ENCODE measurements at regions not wholly inside any gene's neighbourhood (a gene's known extent, or its start where the extent isn't known, plus 50 kb on each side); places are given as distances from the start of the nearest gene placed in this dataset.
"Not testable (repeated sequence)": the region's sequence is repeated elsewhere in the genome, so short reads cannot be mapped to it uniquely, and the experiment has no call there.

DNA sequence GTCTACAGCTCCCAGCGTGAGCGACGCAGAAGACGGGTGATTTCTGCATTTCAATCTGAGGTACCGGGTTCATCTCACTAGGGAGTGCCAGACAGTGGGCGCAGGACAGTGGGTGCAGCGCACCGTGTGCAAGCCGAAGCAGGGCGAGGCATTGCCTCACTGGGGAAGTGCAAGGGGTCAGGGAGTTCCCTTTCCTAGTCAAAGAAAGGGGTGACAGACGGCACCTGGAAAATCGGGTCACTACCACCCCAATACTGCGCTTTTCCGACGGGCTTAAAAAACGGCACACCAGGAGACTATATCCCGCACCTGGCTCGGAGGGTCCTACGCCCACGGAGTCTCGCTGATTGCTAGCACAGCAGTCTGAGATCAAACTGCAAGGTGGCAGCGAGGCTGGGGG, 95.6 kb downstream of the GPX5 start:
- DNase-seq, result not testable (repeated sequence)

DNA sequence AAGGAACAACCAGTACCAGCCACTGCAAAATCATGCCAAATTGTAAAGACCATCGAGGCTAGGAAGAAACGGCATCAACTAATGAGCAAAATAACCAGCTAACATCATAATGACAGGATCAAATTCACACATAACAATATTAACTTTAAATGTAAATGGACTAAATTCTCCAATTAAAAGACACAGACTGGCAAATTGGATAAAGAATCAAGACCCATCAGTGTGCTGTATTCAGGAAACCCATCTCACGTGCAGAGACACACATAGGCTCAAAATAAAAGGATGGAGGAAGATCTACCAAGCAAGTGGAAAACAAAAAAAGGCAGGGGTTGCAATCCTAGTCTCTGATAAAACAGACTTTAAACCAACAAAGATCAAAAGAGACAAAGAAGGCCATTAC, 97.6 kb downstream of the GPX5 start:
- DNase-seq, result not testable (repeated sequence)

DNA sequence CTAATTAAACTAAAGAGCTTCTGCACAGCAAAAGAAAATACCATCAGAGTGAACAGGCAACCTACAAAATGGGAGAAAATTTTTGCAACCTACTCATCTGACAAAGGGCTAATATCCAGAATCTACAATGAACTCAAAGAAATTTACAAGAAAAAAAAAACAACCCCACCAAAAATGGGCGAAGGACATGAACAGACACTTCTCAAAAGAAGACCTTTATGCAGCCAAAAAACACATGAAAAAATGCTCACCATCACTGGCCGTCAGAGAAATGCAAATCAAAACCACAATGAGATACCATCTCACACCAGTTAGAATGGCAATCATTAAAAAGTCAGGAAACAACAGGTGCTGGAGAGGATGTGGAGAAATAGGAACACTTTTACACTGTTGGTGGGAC, 100.7 kb downstream of the GPX5 start:
- not testable (repeated sequence) for DNase-seq

DNA sequence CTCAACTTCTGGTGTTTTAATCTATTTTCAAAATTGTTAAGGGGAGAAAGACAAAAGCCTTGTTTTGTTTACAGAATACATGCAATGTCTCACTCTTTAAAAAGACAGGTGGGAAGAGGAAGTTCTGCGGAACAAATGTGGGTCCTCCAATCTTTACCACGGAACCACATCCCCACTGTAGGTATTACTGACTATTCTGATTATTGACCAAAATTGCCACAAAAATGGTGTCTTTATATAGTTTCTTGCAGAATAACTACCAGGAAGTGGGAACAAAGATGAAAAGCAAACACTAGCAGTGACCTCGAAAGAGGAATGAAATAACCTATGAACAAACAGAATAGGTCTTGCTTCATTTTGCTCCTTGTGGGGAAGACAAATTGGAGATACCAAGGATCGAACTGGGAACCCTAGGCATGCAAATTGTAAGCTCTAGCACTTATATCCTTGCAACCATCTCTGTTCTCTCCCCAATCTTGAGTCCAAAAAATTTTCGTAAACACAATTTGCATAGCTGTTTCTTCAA, 106.7 kb downstream of the GPX5 start:
- DNase-seq, result no peak

DNA sequence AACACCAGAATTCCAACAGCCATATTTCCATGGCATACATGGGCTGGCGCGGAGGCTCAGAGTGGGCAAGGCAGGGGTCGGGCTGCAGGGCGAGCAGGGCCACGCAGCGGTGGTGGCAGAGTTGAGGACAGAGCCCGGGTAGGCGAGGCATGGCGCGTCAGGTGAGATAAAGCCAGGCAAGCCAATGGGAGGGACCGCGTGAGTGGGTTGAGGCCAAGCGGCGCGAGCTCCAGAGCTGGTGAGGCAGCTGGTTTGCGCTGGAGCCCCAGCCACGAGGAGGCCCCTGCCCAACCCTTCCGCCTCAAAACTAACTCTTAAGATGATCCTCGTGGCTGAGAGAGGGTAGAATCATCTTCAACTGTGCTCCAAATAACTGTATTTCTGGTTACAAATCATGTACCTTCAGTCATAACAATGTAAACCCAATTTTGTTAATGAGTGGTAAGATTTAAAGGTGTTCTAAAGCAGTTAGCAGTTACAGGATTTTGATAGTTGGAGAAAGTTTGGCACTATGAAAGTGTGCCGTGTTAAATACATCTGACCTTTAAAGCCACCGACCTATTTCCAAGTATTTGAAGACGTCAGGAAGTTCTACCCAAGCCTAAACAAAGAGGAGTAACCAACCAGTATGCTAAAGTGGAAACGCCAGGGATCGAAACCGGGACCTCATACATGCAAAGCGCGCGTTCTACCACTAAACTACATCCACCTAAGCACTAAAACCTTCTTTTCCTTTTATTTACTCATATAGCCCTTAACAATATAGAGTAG, 107.9 kb downstream of the GPX5 start:
- peak in 1 of 56 donors; percentile 0 for DNase-seq

DNA sequence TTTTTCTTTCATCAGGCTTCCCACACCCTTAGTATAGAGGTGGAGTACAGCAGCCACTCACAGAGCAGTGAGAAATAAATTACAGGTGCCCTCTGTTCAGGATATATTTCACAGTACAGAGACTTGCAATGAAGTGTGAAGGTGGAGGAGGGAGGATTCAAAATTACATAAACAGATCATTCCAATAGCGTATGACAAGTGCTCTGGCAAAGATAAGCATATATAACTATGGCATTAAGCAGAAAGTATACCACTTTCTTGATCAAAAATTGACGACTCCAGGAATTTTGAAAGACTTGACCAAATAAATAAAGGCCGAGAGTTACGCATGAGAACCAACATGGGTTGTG, 108.7 kb downstream of the GPX5 start:
- no peak for DNase-seq

DNA sequence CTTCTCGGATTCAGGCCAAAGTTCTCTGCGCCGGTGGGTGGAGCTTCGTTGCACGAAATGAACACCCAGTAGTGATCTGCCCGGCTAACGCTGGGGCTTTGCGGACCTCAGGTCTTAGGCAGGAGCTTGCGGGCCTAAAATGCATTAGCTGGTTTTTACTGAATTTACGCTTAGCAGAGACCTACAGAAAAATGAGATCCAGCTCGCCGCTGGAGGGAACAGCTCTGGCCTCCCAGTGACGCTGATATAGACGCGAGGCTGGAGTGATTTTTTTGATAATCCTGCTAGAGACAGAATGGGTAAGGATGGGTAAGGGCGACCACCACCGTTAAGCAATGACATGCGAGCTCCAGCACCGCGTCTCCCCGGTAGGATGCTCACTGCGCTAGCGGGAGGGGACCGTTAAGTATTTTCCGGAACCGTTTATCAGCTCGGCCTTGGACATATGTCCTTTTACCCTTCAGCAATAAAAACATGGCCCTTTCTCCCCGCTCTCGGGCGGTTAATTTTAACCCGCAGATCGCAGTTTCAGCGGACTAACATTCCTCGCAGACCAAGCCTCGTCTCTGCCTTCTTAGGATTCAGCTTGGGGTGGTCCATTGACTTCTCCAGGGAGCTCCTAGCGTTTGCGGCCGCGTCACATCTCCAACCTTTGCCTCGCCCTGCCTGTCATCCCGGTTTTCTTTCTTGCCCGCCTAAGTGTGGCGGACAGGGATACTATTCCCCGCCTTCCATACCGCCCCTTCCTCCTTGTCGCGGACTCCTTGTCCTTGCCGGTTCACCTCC, 109.3 kb downstream of the GPX5 start:
- DNase-seq, result peak in 26 of 56 donors; percentile 3 to 59 (median 22)

DNA sequence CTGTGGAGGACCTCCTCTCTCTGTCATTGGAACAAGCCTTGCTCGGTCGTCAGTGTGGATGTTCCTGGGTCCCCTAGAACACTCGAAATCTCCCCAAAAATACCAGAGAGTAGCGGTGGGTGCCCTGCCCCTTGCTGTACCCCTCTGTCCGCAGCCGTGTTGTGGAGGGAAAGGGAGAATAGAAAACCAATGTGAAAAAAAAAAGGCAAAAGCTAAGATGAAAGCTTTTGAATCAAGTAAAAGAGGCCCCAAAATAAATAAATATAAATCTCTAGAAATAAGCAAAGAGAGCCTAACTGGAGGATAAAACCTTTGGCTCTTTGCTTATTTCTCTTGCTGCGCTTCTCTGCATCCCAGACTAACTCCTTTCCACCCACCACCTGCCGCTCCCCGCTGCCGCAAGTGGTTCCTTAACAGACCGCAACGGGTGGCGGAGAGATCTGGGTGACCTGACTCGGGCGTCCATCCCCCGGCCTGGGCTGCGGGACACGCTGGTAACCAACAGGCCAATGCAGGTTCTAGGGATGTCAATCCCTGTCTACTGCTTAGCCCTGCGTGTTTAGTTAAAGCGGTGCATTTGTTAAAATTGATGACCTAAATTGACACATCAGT, 110.0 kb downstream of the GPX5 start:
- DNase-seq, result peak in 6 of 56 donors; percentile 2 to 19 (median 10)

DNA sequence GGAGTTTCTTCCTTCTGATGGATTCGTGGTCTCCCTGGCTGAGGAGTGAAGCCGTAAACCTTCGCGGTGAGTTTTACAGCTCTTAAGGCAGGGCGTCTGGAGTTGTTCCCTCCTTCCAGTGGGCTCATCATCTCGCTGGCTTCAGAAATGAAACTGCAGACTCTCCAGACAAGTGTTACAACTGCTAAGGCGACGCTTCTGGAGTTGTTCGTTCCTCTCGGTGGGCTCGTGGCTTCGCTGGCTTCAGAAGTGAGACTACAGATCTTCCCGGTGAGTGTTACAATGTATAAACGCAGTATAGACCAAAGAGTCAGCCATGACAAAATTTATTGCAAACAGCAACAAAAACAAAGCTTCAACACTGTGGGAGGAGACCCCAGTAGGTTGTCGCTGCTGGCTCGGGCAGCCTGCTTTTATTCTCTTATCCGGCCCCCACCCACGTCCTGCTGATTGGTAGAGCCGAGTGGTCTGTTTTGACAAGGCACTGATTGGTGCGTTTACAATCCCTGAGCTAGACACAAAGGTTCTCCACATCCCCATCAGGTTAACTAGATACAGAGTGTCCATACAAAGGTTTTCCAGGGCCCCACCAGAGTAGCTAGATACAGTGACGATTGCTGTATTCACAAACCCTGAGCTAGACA, 113.2 kb downstream of the GPX5 start:
- DNase-seq, result no peak

DNA sequence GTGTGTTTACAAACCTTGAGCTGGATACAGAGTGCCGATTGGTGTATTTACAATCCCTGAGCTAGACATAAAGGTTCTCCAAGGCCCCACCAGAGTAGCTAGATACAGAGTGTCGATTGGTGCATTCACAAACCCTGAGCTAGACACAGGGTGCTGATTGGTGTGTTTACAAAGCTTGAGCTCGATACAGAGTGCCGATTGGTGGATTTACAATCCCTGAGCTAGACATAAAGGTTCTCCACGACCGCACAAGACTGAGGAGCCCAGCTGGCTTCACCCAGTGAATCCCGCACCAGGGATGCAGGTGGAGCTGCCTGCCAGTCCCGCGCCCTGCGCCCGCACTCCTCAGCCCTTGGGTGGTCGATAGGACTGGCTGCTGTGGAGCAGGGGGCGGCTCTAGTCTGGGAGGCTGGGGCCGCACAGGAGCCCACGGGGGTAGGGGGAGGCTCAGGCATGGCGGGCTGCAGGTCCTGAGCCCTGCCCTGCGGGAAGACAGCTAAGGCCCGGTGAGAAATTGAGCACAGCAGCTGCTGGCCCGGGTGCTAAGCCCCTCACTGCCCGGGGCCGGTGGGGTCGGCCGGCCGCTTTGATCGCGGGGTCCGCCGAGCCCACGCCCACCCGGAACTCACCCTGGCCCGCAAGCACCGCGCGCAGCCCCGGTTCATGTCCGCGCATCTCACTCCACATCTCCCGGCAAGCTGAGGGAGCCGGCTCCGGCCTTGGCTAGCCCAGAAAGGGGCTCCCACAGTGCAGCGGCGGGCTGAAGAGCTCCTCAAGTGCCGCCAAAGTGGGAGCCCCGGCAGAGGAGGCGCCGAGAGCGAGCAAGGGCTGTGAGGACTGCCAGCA, 114.0 kb downstream of the GPX5 start:
- not testable (repeated sequence) for DNase-seq

DNA sequence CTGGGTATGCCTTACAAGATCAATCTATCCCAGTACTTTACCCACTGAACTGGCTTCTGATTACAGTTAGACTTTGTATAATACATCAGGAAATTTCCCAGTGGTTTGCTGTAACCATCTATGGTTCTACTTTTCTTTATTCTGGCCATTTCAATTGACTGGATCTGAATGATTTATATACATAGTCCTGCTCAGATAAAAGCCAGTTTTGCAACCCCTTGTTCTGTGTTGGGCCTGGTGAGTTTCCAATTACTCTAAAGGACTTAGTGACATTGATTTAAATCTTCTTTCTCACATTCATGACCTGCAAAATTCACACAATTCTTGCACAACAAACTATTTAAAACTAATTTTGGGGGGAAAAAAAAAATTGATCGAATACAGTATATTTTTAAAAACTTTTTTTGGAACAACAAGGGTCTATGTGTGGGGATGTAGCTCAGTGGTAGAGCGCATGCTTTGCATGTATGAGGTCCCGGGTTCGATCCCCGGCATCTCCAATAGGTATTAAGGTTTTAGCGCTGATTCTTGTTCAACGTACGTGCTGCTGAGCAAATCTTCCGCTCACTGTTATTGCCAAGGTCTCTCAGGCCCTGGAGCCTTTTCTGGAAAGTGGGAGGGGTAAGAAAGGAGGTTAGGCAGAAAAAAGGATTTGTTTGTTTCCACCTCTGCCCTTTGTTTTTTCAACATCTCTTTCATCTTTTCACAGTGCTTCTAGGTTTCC, 117.5 kb downstream of the GPX5 start:
- peak in 6 of 56 donors; percentile 1 to 38 (median 4) for DNase-seq

DNA sequence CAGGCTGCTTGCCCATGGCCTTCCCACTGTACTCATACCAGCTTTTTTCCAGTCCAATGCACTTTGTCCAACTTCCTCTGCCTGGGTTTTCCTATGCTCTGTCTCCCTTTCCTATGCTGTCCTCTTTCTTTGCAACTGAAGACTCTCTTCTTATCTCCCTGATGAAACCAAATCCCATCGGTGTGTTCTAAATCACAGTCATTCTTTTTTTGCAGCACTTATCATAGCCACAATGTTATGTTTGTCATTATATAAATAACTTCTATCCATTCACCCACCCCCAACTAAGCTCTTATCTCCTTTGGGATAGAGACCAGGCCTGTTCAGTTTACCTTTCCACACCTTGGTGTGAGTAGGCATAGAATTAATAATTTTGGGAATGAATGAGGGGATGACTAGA, 121.0 kb downstream of the GPX5 start:
- DNase-seq, result no peak

DNA sequence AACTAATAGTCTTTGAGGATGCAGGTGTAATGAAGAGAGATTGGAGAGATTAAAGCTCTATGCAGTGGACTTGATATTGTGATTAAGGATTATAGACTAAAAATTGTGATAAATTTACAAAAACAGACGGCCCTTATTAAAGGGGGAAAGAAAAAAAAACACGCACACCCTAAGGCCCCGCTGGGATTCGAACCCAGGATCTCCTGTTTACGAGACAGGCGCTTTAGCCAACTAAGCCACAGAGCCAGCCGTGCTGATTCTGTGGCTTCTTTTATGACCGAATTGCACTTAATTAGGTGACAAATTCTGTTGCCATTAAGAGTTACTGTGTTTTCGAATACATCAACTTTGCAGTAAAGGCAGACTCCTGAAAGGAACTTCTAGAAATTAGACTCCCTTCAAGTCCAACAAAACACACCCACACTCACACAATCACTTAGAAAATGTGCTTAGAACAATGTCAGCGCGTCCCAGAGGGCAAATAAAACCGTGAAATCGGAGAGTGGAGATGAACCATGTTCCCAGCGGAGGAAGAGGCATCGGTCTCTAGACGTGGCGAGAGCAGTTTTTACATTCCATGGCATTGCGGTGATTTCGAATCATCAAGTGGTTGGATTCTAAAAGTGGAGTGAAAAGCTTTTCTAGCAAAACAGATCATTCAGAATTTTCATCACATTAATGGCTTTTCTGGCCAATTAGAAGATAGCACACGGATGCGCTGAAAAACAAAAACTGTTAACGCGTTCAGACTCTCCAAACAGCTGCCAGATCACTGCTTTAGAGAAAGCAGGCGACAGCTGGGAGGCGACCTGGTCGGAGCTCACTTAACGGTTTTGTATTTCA, 122.6 kb downstream of the GPX5 start:
- DNase-seq, result peak in 34 of 56 donors; percentile 6 to 83 (median 32)

DNA sequence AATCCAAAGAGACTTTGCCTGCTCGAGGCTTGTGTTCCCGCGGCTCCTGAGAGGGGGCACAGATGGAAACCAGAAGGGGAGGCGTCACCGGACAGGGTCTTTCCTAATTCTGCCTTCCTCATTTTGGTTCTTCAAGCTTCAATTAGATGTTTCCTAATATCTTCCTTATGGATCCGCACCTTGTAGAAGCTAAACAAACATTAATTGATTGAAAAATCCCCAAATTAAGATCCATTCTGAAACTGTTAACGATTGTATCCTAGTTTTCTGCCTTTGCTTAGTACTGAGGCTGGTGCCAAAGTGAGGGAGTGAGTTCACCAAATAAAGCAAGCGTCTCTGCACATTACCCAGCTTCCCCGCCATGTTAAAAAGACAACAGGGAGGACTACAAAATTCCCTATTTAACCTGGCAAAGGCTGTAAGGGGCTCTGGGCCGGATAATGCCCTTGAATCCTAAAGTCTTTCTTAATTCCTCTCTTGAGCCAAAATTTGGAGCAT, 123.2 kb downstream of the GPX5 start:
- peak in 3 of 56 donors; percentile 2 to 13 (median 7) for DNase-seq

DNA sequence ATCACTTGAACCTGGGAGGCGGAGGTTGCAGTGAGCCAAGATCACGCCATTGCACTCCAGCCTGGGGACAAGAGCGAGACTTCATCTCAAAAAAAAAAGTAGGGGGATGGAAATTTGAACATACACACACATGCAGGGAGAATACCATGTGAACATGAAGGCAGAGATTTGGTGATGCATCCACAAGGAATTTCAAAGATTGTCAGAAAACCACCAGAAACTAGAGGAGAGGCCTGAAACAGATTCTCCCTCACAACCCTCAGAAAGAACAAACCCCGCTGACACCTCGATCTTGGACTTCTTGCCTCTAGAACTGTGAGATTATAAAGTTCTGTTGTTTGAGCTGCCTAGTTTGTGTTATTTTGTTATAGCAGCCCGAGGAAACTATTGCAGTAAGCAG, 125.5 kb downstream of the GPX5 start:
- no peak for DNase-seq

DNA sequence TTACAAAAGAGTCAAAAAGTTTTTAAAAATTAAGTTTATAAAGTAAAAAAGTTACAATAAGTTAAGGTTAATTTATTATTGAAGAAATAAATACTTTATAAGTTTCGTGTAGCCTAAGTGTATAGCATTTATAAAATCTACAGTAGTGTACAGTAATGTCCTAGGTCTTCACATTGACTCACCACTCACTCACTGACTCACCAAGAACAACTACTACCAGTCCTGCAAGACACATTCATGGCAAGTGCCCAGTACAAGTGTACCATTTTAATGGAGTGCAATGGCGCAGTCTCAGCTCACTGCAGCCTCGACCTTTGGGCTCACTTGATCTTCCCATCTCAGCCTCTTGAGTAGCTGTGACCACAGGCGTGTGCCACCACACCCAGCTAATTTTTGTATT, 128.2 kb downstream of the GPX5 start:
- no peak for DNase-seq

DNA sequence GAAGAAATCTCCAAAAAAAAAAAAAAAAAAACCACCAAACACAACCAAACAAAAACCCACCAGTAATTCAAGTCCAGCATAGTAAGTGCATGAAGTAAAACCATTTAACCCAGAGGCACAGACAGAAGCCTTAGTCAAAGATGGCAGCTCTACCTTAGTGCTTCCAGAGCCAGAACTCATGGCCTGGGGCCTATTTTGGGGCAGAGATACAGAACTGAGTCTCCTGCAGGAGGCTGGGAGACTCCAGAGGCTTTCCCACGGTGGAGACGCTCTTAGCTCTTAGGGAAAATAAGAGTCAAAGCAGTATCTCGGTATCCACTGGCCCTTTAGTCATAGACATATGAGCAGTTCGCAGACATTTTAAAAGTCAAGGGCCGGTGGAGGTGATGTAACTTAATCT, 129.5 kb downstream of the GPX5 start:
- DNase-seq, result no peak

DNA sequence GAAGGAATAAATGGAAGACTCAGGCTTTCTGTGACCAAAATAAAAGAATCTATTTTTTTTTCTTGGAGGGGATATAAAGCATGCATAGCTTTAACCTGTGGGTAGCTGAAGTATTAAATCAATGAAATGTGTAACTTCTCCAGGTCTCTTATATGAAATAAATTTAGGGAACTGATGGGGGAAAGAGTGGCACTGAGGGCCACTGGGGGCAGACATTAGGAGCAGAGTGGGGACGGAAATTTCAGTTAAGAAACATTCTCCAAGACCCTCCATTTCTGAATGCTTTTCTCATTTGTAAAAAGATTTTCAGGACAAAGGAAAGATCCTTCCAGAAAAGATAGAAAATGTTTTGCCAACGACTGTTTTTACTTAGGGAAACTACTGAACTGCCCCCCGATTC, 131.0 kb downstream of the GPX5 start:
- no peak for DNase-seq

DNA sequence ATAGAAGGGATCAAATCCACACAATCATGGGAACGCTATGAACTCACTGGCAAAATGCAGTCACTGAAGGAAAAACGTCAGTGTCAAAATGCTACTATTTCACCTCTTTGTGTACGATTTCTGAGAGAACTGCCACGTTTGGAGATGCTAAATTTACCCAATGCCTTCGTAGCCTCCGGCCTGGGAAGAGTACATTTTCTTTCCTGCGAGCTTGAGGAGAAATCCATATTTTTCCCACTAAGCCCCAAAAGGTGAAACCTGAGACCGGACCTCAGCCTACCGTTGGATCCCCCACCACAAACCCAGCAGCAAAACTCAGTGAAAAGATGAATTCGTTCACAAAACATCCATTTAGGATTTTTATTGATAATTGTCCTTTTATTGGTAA, 131.7 kb downstream of the GPX5 start:
- peak in 2 of 56 donors; percentile 4 to 10 for DNase-seq
